HFFc6 (cell line): ENCODE measurements at regions not wholly inside any gene's neighbourhood (a gene's known extent, or its start where the extent isn't known, plus 50 kb on each side); places are given as distances from the start of the nearest gene placed in this dataset.

Experiments used
- DNase-seq: peaks from one replicate; pipeline ENCODE4 v3.0.0-alpha.2; 2018
- H3K27ac Mint-ChIP-seq: 2 replicates; pipeline ENCODE4 v1.8.0; 2020; ENCODE audit warnings: mild to moderate bottlenecking, mixed read lengths
- H3K27me3 Mint-ChIP-seq: 2 replicates; pipeline ENCODE4 v1.8.0; 2021; ENCODE audit warnings: mild to moderate bottlenecking, moderate library complexity, mixed read lengths; ENCODE audit not compliant: insufficient read depth
- H3K36me3 Mint-ChIP-seq: 2 replicates; pipeline ENCODE4 v1.8.0; 2021; ENCODE audit warnings: low read depth, mixed read lengths
- H3K4me1 Mint-ChIP-seq: 2 replicates; pipeline ENCODE4 v1.8.0; 2020; ENCODE audit warnings: low read depth, mixed read lengths
- H3K4me3 Mint-ChIP-seq: 2 replicates; pipeline ENCODE4 v1.8.0; 2020; ENCODE audit warnings: mild to moderate bottlenecking, moderate library complexity, mixed read lengths
- H3K9me3 Mint-ChIP-seq: 2 replicates; pipeline ENCODE4 v1.8.0; 2020; ENCODE audit warnings: mild to moderate bottlenecking, mixed read lengths
- TF ChIP-seq, protein P1 (sequence below): fragments of 200-600 bp; sonication (generic); IDR thresholded peaks from 2 replicates; pipeline ENCODE4 v1.5.0; 2021; ENCODE audit warnings: antibody characterized with exemption, mild to moderate bottlenecking

DNA sequence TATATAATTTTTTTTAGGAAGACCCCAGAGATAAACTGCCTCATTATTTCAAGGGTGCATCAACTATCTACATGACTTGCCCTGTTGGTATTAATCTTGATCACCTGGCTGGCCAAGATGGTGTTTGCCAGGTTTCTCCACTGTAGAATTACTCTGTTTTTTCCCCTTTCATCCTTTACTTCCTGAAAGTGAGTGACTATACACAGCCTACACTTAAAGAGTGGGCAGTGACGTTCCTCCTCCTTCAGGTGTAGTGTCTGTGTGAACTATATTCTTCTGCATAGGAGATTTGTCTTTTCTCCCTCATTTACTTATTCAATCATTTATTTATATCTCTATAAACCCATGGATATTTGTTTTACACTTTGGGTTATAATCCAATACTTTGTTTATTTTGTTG lies 246.7 kb downstream of the IRF8 start:
- no peak overlapping the region for H3K27ac Mint-ChIP-seq
- no peak for DNase-seq
- peaks cover 6% of the 10 kb centered on the region; the same call in 1 of the 2 replicates for H3K4me1 Mint-ChIP-seq
- H3K4me3 Mint-ChIP-seq: no peak overlapping the region
- no peaks in the 10 kb centered on the region for H3K36me3 Mint-ChIP-seq
- peaks cover 33% of the 10 kb centered on the region for H3K27me3 Mint-ChIP-seq
- TF ChIP-seq, protein P1, sequence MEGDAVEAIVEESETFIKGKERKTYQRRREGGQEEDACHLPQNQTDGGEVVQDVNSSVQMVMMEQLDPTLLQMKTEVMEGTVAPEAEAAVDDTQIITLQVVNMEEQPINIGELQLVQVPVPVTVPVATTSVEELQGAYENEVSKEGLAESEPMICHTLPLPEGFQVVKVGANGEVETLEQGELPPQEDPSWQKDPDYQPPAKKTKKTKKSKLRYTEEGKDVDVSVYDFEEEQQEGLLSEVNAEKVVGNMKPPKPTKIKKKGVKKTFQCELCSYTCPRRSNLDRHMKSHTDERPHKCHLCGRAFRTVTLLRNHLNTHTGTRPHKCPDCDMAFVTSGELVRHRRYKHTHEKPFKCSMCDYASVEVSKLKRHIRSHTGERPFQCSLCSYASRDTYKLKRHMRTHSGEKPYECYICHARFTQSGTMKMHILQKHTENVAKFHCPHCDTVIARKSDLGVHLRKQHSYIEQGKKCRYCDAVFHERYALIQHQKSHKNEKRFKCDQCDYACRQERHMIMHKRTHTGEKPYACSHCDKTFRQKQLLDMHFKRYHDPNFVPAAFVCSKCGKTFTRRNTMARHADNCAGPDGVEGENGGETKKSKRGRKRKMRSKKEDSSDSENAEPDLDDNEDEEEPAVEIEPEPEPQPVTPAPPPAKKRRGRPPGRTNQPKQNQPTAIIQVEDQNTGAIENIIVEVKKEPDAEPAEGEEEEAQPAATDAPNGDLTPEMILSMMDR: no peak
- H3K9me3 Mint-ChIP-seq: no peaks in the 10 kb centered on the region

DNA sequence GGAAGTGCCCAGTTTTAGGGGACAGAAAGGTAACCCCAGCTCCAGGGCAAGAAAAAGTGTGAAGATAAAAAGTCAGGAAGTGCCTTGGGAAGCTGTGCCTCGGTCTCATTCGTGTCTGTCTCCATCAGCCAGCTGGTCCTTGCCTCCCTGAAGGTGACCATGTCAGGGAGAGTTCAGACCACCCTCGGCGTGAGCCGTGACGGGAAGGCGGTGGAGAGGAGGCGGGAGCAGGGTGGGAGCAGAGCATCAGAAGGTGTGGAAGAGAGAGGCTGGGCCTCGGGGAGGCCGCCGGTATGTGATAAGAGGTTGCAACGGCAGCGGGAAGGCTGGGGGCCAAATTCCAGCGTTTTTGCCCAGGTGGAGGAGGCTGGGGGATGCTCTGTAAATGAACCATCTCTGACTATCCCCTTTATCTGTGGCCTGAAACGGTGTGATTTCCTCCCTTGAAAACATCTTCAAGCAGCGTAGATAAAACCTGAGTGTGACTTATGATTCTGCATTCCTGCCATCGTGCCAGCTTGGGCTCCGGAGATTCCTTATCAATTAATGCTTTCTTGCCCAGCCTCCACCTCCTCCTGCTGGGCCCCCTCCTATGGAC lies 251.8 kb downstream of the IRF8 start:
- no peak for DNase-seq
- Mint-ChIP-seq H3K4me1 (no peaks in the 10 kb centered on the region), H3K9me3 (no peaks in the 10 kb centered on the region), H3K4me3 (no peak overlapping the region), H3K27me3 (peaks cover 46% of the 10 kb centered on the region), H3K27ac (no peak overlapping the region), H3K36me3 (no peaks in the 10 kb centered on the region)
- TF ChIP-seq, protein P1: no peak

DNA sequence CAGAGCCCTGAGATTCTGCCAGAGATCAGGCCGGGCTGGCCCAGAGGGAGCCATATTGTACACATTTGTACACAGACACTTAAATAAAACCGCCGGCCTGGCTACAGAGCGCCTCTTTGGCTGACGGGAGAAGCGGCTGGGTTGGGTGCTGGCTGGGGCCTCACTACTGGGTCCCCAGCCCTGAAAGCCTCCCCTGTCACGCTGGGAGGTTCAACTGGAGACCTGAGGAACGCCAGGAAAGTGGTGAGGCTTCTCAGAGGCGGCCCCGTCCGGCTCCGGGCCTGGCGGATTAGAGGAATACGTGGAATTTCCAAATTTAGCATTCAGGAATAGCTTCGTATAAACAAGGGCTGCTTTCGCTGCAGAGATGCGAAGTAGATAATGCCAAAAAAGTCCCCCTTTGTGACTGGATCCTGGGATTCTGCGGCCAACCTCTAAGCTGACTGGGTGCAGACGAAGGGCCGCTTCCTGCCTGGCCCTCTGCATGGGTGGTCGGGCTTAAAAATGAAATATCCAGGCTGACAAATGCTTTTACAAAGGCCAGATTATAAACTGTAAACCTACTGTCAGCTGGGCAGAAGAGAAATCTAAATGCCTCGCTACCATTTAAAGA lies 252.4 kb downstream of the IRF8 start:
- H3K4me1 Mint-ChIP-seq: no peaks in the 10 kb centered on the region
- no peak overlapping the region for H3K27ac Mint-ChIP-seq
- no peaks in the 10 kb centered on the region for H3K36me3 Mint-ChIP-seq
- TF ChIP-seq, protein P1: no peak
- H3K27me3 Mint-ChIP-seq: peaks cover 52% of the 10 kb centered on the region
- H3K4me3 Mint-ChIP-seq: no peak overlapping the region
- H3K9me3 Mint-ChIP-seq: no peaks in the 10 kb centered on the region
- no peak for DNase-seq

DNA sequence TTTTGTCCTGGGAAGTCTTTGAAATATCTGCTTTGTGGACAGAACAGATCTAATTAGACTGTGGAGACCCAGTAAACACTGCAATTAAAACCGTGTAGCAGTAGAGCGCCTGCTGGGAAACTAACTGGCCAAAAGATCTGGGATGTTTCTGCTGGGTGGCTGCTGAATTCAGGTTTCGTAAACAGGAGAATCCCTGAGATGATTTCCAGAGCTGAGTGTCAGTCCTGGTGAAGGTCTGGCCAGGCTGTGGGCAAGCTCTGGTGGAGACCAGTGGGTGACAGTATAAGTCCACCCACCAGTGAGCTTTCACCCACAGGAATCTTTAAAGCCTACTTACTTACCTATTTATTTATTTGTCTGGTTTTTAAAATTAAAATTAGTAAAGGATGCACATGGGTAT lies 257.2 kb downstream of the IRF8 start:
- no peaks in the 10 kb centered on the region for H3K9me3 Mint-ChIP-seq
- no peak for DNase-seq

DNA sequence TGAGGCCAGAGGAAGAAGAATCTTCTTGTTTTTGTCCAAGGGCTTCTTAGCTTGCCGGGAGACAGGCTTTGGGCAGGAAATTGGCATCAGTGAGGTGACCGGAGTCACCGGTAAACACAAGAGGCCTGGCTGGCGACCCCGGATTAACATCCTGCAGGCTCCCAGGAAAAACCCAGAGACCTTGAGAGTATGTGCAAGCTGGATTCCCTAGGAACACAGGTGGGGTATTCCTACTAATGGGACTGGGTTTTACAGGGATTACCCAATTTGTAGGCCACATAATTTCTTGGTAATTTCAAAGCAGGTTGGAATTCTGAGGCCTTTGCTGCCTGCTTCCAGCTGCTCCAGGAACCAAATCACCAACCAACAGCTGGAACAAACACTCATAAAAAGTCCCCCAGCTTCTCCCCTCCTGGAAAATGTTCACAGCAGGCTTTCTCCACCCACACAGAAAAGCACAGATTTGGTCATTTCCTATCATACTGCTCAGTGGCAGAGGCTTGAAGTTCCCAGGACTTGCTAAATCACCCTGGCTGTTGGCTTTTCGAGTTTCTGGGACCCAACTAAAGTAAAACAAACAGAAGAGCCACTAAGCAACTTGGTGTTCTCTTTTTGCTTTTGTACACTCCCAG lies 258.8 kb downstream of the IRF8 start:
- H3K36me3 Mint-ChIP-seq: no peaks in the 10 kb centered on the region
- peaks cover 24% of the 10 kb centered on the region for H3K27me3 Mint-ChIP-seq
- H3K27ac Mint-ChIP-seq: no peak overlapping the region
- TF ChIP-seq, protein P1: no peak
- H3K4me3 Mint-ChIP-seq: no peak overlapping the region
- no peaks in the 10 kb centered on the region for H3K4me1 Mint-ChIP-seq
- no peaks in the 10 kb centered on the region for H3K9me3 Mint-ChIP-seq
- no peak for DNase-seq

More for the DNA sequence above, 257.2 kb downstream of the IRF8 start:
- TF ChIP-seq, protein P1: no peak
- Mint-ChIP-seq H3K36me3 (no peaks in the 10 kb centered on the region), H3K4me1 (no peaks in the 10 kb centered on the region), H3K4me3 (no peak overlapping the region), H3K27ac (no peak overlapping the region), H3K27me3 (peaks cover 34% of the 10 kb centered on the region)
